GM23338 (cell line): ENCODE measurements at regions not wholly inside any gene's neighbourhood (a gene's known extent, or its start where the extent isn't known, plus 50 kb on each side); places are given as distances from the start of the nearest gene placed in this dataset.

ENCODE experiments used
- ATAC-seq: fragments of 200-7000 bp; cut with Tn5 transposase; 3 replicates; pipeline ENCODE4 v1.9.1; 2020
- DNase-seq: peaks from one replicate; pipeline ENCODE4 v3.0.0-alpha.2; 2015; ENCODE audit warnings: low spot score
- H2AFZ ChIP-seq: fragments of 200-600 bp; sonication (generic); 2 replicates; pipeline ENCODE4 v1.8.0; 2016; ENCODE audit warnings: antibody characterized with exemption, mild to moderate bottlenecking, moderate library complexity
- H3F3A ChIP-seq: fragments of 200-600 bp; sonication (generic); replicated peaks from 2 replicates; pipeline ENCODE4 v1.8.0; 2017; ENCODE audit warnings: antibody characterized with exemption, mixed run types, low read depth
- H3K27ac ChIP-seq: fragments of 200-600 bp; sonication (generic); 2 replicates; pipeline ENCODE4 v1.6.1; 2016; ENCODE audit warnings: low read depth
- H3K27me3 ChIP-seq: fragments of 200-600 bp; sonication (generic); 2 replicates; pipeline ENCODE4 v1.8.0; 2016; ENCODE audit warnings: mild to moderate bottlenecking, mixed run types, moderate library complexity; ENCODE audit not compliant: insufficient read depth
- H3K36me3 ChIP-seq: fragments of 200-600 bp; sonication (generic); 2 replicates; pipeline ENCODE4 v1.8.0; 2016; ENCODE audit warnings: mild to moderate bottlenecking; ENCODE audit not compliant: insufficient read depth
- H3K4me1 ChIP-seq: fragments of 200-600 bp; sonication (generic); 2 replicates; pipeline ENCODE4 v1.8.0; 2016; ENCODE audit warnings: mild to moderate bottlenecking, moderate library complexity; ENCODE audit not compliant: insufficient read depth
- H3K4me2 ChIP-seq: fragments of 200-600 bp; sonication (generic); 2 replicates; pipeline ENCODE4 v1.7.1; 2017; ENCODE audit warnings: mixed run types
- H3K4me3 ChIP-seq: fragments of 200-600 bp; sonication (generic); 2 replicates; pipeline ENCODE4 v1.6.1; 2016; ENCODE audit warnings: mixed run types
- H3K79me2 ChIP-seq: fragments of 200-600 bp; sonication (generic); replicated peaks from 2 replicates; pipeline ENCODE4 v1.8.0; 2017; ENCODE audit warnings: mild to moderate bottlenecking; ENCODE audit not compliant: insufficient read depth
- H3K9me2 ChIP-seq: fragments of 200-600 bp; sonication (generic); 2 replicates; pipeline ENCODE4 v1.8.0; 2017; ENCODE audit not compliant: insufficient read depth
- H4K20me1 ChIP-seq: fragments of 200-600 bp; sonication (generic); replicated peaks from 2 replicates; pipeline ENCODE4 v1.8.0; 2017; ENCODE audit warnings: mild to moderate bottlenecking; ENCODE audit not compliant: insufficient read depth
- H3K27ac Mint-ChIP-seq: 2 replicates; pipeline ENCODE4 v1.8.0; 2020; ENCODE audit warnings: inconsistent platforms, mild to moderate bottlenecking, moderate library complexity, mixed read lengths
- H3K27me3 Mint-ChIP-seq: 3 replicates; pipeline ENCODE4 v1.8.0; 2022; ENCODE audit warnings: low read depth, mild to moderate bottlenecking, moderate library complexity, mixed read lengths, inconsistent platforms; ENCODE audit not compliant: insufficient read depth, poor library complexity
- H3K36me3 Mint-ChIP-seq: 3 replicates; pipeline ENCODE4 v1.8.0; 2021; ENCODE audit warnings: low read depth, mild to moderate bottlenecking, inconsistent platforms, moderate library complexity, mixed read lengths
- H3K4me1 Mint-ChIP-seq: 3 replicates; pipeline ENCODE4 v1.8.0; 2020; ENCODE audit warnings: mild to moderate bottlenecking, inconsistent platforms, mixed read lengths
- H3K4me3 Mint-ChIP-seq: 3 replicates; pipeline ENCODE4 v1.8.0; 2021; ENCODE audit warnings: moderate library complexity, mild to moderate bottlenecking, inconsistent platforms, mixed read lengths
- H3K9me3 Mint-ChIP-seq: 3 replicates; pipeline ENCODE4 v1.8.0; 2020; ENCODE audit warnings: moderate library complexity, mild to moderate bottlenecking, inconsistent platforms, mixed read lengths
- CREB1 ChIP-seq: fragments of 250-450 bp; sonication (Bioruptor Pico); IDR thresholded peaks from 2 replicates; pipeline ENCODE4 v1.5.0; 2020; ENCODE audit warnings: low read depth, mild to moderate bottlenecking, moderate library complexity
- CTCF ChIP-seq, 2 experiments: fragments of 200-600 bp in 1 of 2; sonication (generic) in 1 of 2; conservative IDR thresholded peaks; 2 replicates each; pipeline versions ENCODE4 v1.5.1 to v1.6.1; 2016 to 2017; ENCODE audit warnings: antibody characterized with exemption in 2 of 2, low read depth in 2 of 2, mild to moderate bottlenecking in 2 of 2, moderate library complexity in 1 of 2
- ETS1 ChIP-seq: IDR thresholded peaks from 2 replicates; pipeline ENCODE4 v1.6.1; 2016; ENCODE audit warnings: antibody characterized with exemption
- EZH2 ChIP-seq: fragments of 200-600 bp; sonication (generic); IDR thresholded peaks from one replicate; pipeline ENCODE4 v1.8.0; 2017; ENCODE audit warnings: antibody characterized with exemption, mild to moderate bottlenecking, low read depth; ENCODE audit not compliant: unreplicated experiment
- EZH2phosphoT487 ChIP-seq: fragments of 200-600 bp; sonication (generic); IDR thresholded peaks from one replicate; pipeline ENCODE4 v1.8.1; 2018; ENCODE audit warnings: antibody characterized with exemption; ENCODE audit not compliant: unreplicated experiment
- JUNB ChIP-seq: IDR thresholded peaks from one replicate; pipeline ENCODE4 v1.6.1; 2016; ENCODE audit warnings: antibody characterized with exemption; ENCODE audit not compliant: unreplicated experiment
- NANOG ChIP-seq: IDR thresholded peaks from 2 replicates; pipeline ENCODE4 v1.6.1; 2016; ENCODE audit warnings: antibody characterized with exemption, borderline replicate concordance
- POLR2AphosphoS5 ChIP-seq: IDR thresholded peaks from 2 replicates; pipeline ENCODE4 v1.6.1; 2016; ENCODE audit warnings: antibody characterized with exemption, low read depth
- STAT1 ChIP-seq: IDR thresholded peaks from one replicate; pipeline ENCODE4 v1.6.1; 2016; ENCODE audit warnings: antibody characterized with exemption; ENCODE audit not compliant: unreplicated experiment
- ZNF114 ChIP-seq: fragments of 250-450 bp; sonication (Bioruptor Pico); IDR thresholded peaks from 2 replicates; pipeline ENCODE4 v1.5.0; 2020; ENCODE audit warnings: mild to moderate bottlenecking, moderate library complexity
- ZNF331 ChIP-seq: fragments of 250-450 bp; sonication (Bioruptor Pico); IDR thresholded peaks from 2 replicates; pipeline ENCODE4 v1.5.0; 2020; ENCODE audit warnings: low read depth, mild to moderate bottlenecking, moderate library complexity
- ZNF462 ChIP-seq: fragments of 250-450 bp; sonication (Bioruptor Pico); IDR thresholded peaks from 2 replicates; pipeline ENCODE4 v1.5.0; 2020; ENCODE audit warnings: mild to moderate bottlenecking, moderate library complexity
- TF ChIP-seq, protein P1 (sequence below): IDR thresholded peaks from one replicate; pipeline ENCODE4 v1.6.1; 2018; ENCODE audit warnings: antibody characterized with exemption; ENCODE audit not compliant: unreplicated experiment

DNA sequence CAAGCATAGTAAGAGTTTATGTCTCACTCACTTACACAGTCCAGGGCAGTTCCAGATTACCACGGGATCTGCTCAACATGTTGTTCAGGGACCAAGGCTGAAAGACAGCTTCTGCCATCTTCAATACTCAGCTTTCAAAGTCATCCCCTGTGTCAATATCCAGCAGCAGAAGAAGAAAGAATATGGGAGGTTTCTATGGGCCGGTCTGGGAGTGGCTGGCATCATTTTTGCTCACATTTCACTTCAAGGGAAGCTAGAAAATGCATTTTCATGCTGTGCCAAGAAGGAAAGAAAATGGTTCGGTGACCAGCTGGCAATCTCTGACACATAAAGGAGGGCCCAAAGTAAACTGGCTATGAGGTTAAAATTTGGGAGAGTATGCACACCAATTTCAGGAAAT is 211.5 kb upstream of the KLF3 start:
- H3K27ac ChIP-seq: no peak overlapping the region
- Mint-ChIP-seq H3K4me3 (no peak overlapping the region), H3K9me3 (peaks cover 26% of the 10 kb centered on the region), H3K4me1 (no peaks in the 10 kb centered on the region), H3K36me3 (peaks cover 18% of the 10 kb centered on the region), H3K27me3 (peaks cover 3% of the 10 kb centered on the region), H3K27ac (no peak overlapping the region)
- H3K9me2 ChIP-seq: no peaks in the 10 kb centered on the region
- H3K4me1 ChIP-seq: no peaks in the 10 kb centered on the region
- H3K4me2 ChIP-seq: no peak overlapping the region
- peaks cover 7% of the 10 kb centered on the region; the same call in 1 of the 2 replicates for H3K36me3 ChIP-seq
- TF ChIP-seq EZH2phosphoT487: no peak
- TF ChIP-seq STAT1: no peak
- TF ChIP-seq JUNB: no peak
- no peak for TF ChIP-seq POLR2AphosphoS5
- TF ChIP-seq CTCF (conservative IDR thresholded peaks at IDR 0.05; ENCODE audit: low read depth in 2 of 2): no peak
- TF ChIP-seq EZH2: no peak
- no peak for TF ChIP-seq CREB1
- no peak for TF ChIP-seq ETS1
- TF ChIP-seq ZNF462 (CRISPR knock-in tag): no peak
- TF ChIP-seq, protein P1, sequence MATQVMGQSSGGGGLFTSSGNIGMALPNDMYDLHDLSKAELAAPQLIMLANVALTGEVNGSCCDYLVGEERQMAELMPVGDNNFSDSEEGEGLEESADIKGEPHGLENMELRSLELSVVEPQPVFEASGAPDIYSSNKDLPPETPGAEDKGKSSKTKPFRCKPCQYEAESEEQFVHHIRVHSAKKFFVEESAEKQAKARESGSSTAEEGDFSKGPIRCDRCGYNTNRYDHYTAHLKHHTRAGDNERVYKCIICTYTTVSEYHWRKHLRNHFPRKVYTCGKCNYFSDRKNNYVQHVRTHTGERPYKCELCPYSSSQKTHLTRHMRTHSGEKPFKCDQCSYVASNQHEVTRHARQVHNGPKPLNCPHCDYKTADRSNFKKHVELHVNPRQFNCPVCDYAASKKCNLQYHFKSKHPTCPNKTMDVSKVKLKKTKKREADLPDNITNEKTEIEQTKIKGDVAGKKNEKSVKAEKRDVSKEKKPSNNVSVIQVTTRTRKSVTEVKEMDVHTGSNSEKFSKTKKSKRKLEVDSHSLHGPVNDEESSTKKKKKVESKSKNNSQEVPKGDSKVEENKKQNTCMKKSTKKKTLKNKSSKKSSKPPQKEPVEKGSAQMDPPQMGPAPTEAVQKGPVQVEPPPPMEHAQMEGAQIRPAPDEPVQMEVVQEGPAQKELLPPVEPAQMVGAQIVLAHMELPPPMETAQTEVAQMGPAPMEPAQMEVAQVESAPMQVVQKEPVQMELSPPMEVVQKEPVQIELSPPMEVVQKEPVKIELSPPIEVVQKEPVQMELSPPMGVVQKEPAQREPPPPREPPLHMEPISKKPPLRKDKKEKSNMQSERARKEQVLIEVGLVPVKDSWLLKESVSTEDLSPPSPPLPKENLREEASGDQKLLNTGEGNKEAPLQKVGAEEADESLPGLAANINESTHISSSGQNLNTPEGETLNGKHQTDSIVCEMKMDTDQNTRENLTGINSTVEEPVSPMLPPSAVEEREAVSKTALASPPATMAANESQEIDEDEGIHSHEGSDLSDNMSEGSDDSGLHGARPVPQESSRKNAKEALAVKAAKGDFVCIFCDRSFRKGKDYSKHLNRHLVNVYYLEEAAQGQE: no peak
- no peak for TF ChIP-seq NANOG
- no peak for TF ChIP-seq ZNF114 (CRISPR knock-in tag)
- no peak for TF ChIP-seq ZNF331 (CRISPR knock-in tag)
- DNase-seq (no peak), ATAC-seq (no peak)
- H4K20me1 ChIP-seq: no peaks in the 10 kb centered on the region
- H2AFZ ChIP-seq: no peak overlapping the region
- no peak overlapping the region for H3K4me3 ChIP-seq
- no peaks in the 10 kb centered on the region for H3F3A ChIP-seq
- H3K27me3 ChIP-seq: no peaks in the 10 kb centered on the region
- H3K79me2 ChIP-seq: no peaks in the 10 kb centered on the region
